Stimulated activated effector memory CD8-positive, alpha-beta T cell treated with anti-CD3 and anti-CD28 coated beads, Interleukin-12 subunit alpha, Interleukin-12 subunit beta, amount 100 ng/mL, for 72 hours (primary cell): ENCODE measurements at regions not wholly inside any gene's neighbourhood (a gene's known extent, or its start where the extent isn't known, plus 50 kb on each side); places are given as distances from the start of the nearest gene placed in this dataset.

Source experiments
- ATAC-seq: fragments of 150-1000 bp; cut with Tn5 transposase; 2 replicates; pipeline ENCODE4 v1.10.0; 2021
- DNase-seq, 2 donors: peaks; one replicate each; pipeline ENCODE4 v3.0.0; 2021 to 2022; ENCODE audit warnings: low spot score in 2 of 2
- H3K27ac Mint-ChIP-seq: one replicate; pipeline ENCODE4 v1.8.0; 2022; ENCODE audit warnings: mild to moderate bottlenecking, mixed read lengths
- H3K36me3 Mint-ChIP-seq: one replicate; pipeline ENCODE4 v1.8.0; 2022; ENCODE audit warnings: mild to moderate bottlenecking, mixed read lengths
- H3K4me1 Mint-ChIP-seq: one replicate; pipeline ENCODE4 v1.8.0; 2022; ENCODE audit warnings: mixed read lengths
- H3K4me3 Mint-ChIP-seq: one replicate; pipeline ENCODE4 v1.8.0; 2022; ENCODE audit warnings: mild to moderate bottlenecking, mixed read lengths
- H3K9me3 Mint-ChIP-seq: one replicate; pipeline ENCODE4 v1.8.0; 2022; ENCODE audit warnings: mixed read lengths

- DNase-seq: no peak
- ATAC-seq: no peak
- Mint-ChIP-seq H3K4me3 (no peak overlapping the region), H3K36me3 (no peaks in the 10 kb centered on the region), H3K9me3 (no peaks in the 10 kb centered on the region), H3K4me1 (no peaks in the 10 kb centered on the region), H3K27ac (peak overlapping the region; percentile 20)
Measured at GRCh38 chr16:79439901-79440300, 160.6 kb downstream of the MAF start.

- no peaks in the 10 kb centered on the region for H3K4me1 Mint-ChIP-seq
- H3K4me3 Mint-ChIP-seq: no peak overlapping the region
- H3K9me3 Mint-ChIP-seq: no peaks in the 10 kb centered on the region
- no peaks in the 10 kb centered on the region for H3K36me3 Mint-ChIP-seq
- ATAC-seq: no peak
- H3K27ac Mint-ChIP-seq: no peak overlapping the region
- DNase-seq: no peak
Measured at GRCh38 chr16:79437764-79438751, 162.5 kb downstream of the MAF start.

- Mint-ChIP-seq H3K36me3 (no peaks in the 10 kb centered on the region), H3K9me3 (no peaks in the 10 kb centered on the region), H3K4me3 (no peak overlapping the region), H3K4me1 (no peaks in the 10 kb centered on the region), H3K27ac (no peak overlapping the region)
- ATAC-seq: no peak
- no peak for DNase-seq
Measured at GRCh38 chr16:79436885-79437284, 163.7 kb downstream of the MAF start.

GRCh38 chr16:79434771-79435170, 165.8 kb downstream of the MAF start:
- DNase-seq (no peak), ATAC-seq (no peak)
- Mint-ChIP-seq H3K27ac (no peak overlapping the region), H3K4me1 (no peaks in the 10 kb centered on the region), H3K9me3 (no peaks in the 10 kb centered on the region), H3K36me3 (no peaks in the 10 kb centered on the region), H3K4me3 (no peak overlapping the region)

GRCh38 chr16:79434092-79434491, 166.4 kb downstream of the MAF start:
- Mint-ChIP-seq H3K4me3 (no peak overlapping the region), H3K27ac (no peak overlapping the region), H3K4me1 (no peaks in the 10 kb centered on the region), H3K9me3 (no peaks in the 10 kb centered on the region), H3K36me3 (no peaks in the 10 kb centered on the region)
- no peak for DNase-seq
- no peak for ATAC-seq

- H3K27ac Mint-ChIP-seq: no peak overlapping the region
- H3K36me3 Mint-ChIP-seq: no peaks in the 10 kb centered on the region
- ATAC-seq: no peak
- H3K9me3 Mint-ChIP-seq: no peaks in the 10 kb centered on the region
- H3K4me1 Mint-ChIP-seq: no peaks in the 10 kb centered on the region
- no peak overlapping the region for H3K4me3 Mint-ChIP-seq
- no peak for DNase-seq
Measured at GRCh38 chr16:79431923-79432322, 168.6 kb downstream of the MAF start.

GRCh38 chr16:79430191-79430678, 170.3 kb downstream of the MAF start:
- Mint-ChIP-seq H3K4me1 (no peaks in the 10 kb centered on the region), H3K9me3 (no peaks in the 10 kb centered on the region)

GRCh38 chr16:79429381-79430190, 171.0 kb downstream of the MAF start:
- Mint-ChIP-seq H3K36me3 (no peaks in the 10 kb centered on the region), H3K9me3 (no peaks in the 10 kb centered on the region), H3K4me3 (no peak overlapping the region), H3K4me1 (no peaks in the 10 kb centered on the region), H3K27ac (no peak overlapping the region)
- ATAC-seq (no peak), DNase-seq (no peak)

More at GRCh38 chr16:79430191-79430678, 170.3 kb downstream of the MAF start:
- DNase-seq (no peak), ATAC-seq (no peak)
- Mint-ChIP-seq H3K4me3 (no peak overlapping the region), H3K27ac (no peak overlapping the region), H3K36me3 (no peaks in the 10 kb centered on the region)

- Mint-ChIP-seq H3K4me3 (no peak overlapping the region), H3K36me3 (no peaks in the 10 kb centered on the region), H3K27ac (no peak overlapping the region), H3K4me1 (no peaks in the 10 kb centered on the region), H3K9me3 (no peaks in the 10 kb centered on the region)
- ATAC-seq: no peak
- DNase-seq: no peak
Measured at GRCh38 chr16:79426663-79427062, 173.9 kb downstream of the MAF start.

- H3K9me3 Mint-ChIP-seq: no peaks in the 10 kb centered on the region
- no peak for ATAC-seq
- DNase-seq: no peak
- no peaks in the 10 kb centered on the region for H3K36me3 Mint-ChIP-seq
- no peak overlapping the region for H3K4me3 Mint-ChIP-seq
- peaks cover 13% of the 10 kb centered on the region for H3K4me1 Mint-ChIP-seq
- H3K27ac Mint-ChIP-seq: no peak overlapping the region
Measured at GRCh38 chr16:79422064-79422463, 178.5 kb downstream of the MAF start.

- no peak overlapping the region for H3K27ac Mint-ChIP-seq
- DNase-seq: no peak
- peaks cover 22% of the 10 kb centered on the region for H3K4me1 Mint-ChIP-seq
Measured at GRCh38 chr16:79421126-79421525, 179.4 kb downstream of the MAF start.

GRCh38 chr16:79420493-79420892, 180.0 kb downstream of the MAF start:
- no peak overlapping the region for H3K27ac Mint-ChIP-seq
- H3K36me3 Mint-ChIP-seq: no peaks in the 10 kb centered on the region
- DNase-seq (no peak), ATAC-seq (no peak)
- no peaks in the 10 kb centered on the region for H3K9me3 Mint-ChIP-seq
- H3K4me1 Mint-ChIP-seq: peaks cover 28% of the 10 kb centered on the region
- H3K4me3 Mint-ChIP-seq: no peak overlapping the region

More at GRCh38 chr16:79421126-79421525, 179.4 kb downstream of the MAF start:
- H3K36me3 Mint-ChIP-seq: no peaks in the 10 kb centered on the region
- no peak for ATAC-seq
- H3K9me3 Mint-ChIP-seq: no peaks in the 10 kb centered on the region
- no peak overlapping the region for H3K4me3 Mint-ChIP-seq

- DNase-seq (no peak), ATAC-seq (no peak)
- Mint-ChIP-seq H3K4me3 (no peak overlapping the region), H3K9me3 (no peaks in the 10 kb centered on the region), H3K27ac (no peak overlapping the region), H3K4me1 (peaks cover 41% of the 10 kb centered on the region), H3K36me3 (no peaks in the 10 kb centered on the region)
Measured at GRCh38 chr16:79419148-79419547, 181.4 kb downstream of the MAF start.

GRCh38 chr16:79417601-79418008, 182.9 kb downstream of the MAF start:
- Mint-ChIP-seq H3K27ac (no peak overlapping the region), H3K4me1 (peaks cover 44% of the 10 kb centered on the region), H3K9me3 (no peaks in the 10 kb centered on the region), H3K4me3 (no peak overlapping the region), H3K36me3 (no peaks in the 10 kb centered on the region)
- DNase-seq (no peak), ATAC-seq (no peak)

GRCh38 chr16:79415983-79416640, 184.4 kb downstream of the MAF start:
- no peaks in the 10 kb centered on the region for H3K36me3 Mint-ChIP-seq
- peaks cover 56% of the 10 kb centered on the region for H3K4me1 Mint-ChIP-seq
- H3K9me3 Mint-ChIP-seq: peaks cover 2% of the 10 kb centered on the region
- peak overlapping the region; percentile 60 for H3K4me3 Mint-ChIP-seq
- ATAC-seq (peak; percentile 36), DNase-seq (peak in 1 of 2 donors; percentile 52)
- peak overlapping the region; percentile 90 for H3K27ac Mint-ChIP-seq
